ENCODE measurements at regions not wholly inside any gene's neighbourhood (a gene's known extent, or its start where the extent isn't known, plus 50 kb on each side); places are given as distances from the start of the nearest gene placed in this dataset.

GRCh38 chr4:110967936-110968335, 345.1 kb upstream of the PITX2 start:
- TF ChIP-seq, protein P1, sequence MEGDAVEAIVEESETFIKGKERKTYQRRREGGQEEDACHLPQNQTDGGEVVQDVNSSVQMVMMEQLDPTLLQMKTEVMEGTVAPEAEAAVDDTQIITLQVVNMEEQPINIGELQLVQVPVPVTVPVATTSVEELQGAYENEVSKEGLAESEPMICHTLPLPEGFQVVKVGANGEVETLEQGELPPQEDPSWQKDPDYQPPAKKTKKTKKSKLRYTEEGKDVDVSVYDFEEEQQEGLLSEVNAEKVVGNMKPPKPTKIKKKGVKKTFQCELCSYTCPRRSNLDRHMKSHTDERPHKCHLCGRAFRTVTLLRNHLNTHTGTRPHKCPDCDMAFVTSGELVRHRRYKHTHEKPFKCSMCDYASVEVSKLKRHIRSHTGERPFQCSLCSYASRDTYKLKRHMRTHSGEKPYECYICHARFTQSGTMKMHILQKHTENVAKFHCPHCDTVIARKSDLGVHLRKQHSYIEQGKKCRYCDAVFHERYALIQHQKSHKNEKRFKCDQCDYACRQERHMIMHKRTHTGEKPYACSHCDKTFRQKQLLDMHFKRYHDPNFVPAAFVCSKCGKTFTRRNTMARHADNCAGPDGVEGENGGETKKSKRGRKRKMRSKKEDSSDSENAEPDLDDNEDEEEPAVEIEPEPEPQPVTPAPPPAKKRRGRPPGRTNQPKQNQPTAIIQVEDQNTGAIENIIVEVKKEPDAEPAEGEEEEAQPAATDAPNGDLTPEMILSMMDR (IDR thresholded peaks at IDR 0.05), result no peak
- TF ChIP-seq POLR2A (IDR thresholded peaks at IDR 0.05), result no peak
